DMS79 (cell line): ENCODE measurements at regions not wholly inside any gene's neighbourhood (a gene's known extent, or its start where the extent isn't known, plus 50 kb on each side); places are given as distances from the start of the nearest gene placed in this dataset.
"Not testable (repeated sequence)": the region's sequence is repeated elsewhere in the genome, so short reads cannot be mapped to it uniquely, and the experiment has no call there.

Source experiments
- DNase-seq: peaks from one replicate; lab custom pipeline; 2025; lab: John Stamatoyannopoulos, UW

DNA sequence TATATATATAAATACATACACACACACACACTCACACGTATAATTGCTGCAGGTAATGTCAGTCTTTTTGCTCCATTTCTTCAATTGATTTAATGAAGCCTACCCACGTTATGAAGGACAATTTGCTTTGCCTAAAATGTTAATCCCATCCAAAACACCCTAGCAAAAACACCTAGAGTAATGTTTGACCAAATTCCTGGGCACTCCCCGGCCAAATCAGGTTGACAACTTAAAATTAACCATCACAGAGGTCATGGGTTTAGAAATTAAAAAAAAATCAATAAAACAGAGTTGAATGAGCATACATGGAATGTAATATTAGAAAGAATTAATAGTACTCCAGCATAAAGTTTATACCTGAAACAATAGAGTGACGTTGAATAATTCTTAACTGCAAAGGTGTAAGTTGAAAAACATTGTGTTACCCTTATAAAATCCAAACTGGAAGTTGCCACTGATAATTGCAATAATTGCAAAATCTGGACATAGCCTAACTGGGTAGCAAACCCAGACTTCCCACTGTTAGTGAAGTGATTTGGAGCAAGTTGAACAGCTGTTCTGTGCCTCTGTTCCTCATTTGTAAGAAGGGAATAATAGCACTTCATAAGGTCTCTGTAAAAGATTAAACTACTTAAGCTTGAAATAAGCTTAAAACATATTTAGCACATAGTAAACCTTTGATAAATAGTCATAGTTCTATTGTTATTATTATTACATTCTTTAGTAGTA is 2120.5 kb downstream of the PCDH7 start:
- DNase-seq: no peak

DNA sequence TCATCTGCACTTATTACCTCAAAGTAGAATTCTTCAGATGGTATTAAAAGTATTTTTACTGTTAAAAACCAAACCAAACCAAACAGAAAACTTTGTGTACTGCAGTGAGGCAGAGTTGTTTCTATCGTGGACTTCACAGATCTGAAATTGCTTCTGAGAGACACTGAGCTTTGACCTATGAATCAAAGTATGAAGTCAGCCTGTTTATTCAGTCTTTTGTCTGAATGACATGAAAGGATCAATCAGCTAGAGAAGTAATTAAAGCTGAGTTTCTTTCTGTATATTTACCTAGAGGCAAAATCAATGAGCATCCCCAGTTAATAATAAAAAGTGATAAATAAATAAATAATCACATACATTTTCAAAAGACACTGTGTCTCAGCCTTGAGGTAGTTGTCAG is 2121.0 kb downstream of the PCDH7 start:
- no peak for DNase-seq

DNA sequence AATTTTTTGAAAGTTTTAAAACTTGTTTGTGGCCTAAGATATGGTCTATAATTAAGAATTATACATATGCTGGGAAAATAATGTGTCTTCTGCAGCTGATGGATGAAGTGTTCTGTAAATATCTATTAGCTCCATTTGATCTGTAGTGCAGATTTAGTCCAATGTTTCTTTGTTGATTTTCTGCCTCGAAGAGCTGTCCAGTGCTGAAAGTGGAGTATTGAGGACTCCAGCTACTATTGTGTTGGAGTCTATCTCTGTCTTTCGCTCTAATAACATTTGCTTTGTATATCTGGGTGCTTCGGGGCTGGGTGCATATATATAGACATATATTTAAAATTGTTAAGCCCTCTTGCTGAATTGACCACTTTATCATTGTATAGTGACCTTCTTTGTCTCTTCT is 2127.3 kb downstream of the PCDH7 start:
- DNase-seq: no peak

DNA sequence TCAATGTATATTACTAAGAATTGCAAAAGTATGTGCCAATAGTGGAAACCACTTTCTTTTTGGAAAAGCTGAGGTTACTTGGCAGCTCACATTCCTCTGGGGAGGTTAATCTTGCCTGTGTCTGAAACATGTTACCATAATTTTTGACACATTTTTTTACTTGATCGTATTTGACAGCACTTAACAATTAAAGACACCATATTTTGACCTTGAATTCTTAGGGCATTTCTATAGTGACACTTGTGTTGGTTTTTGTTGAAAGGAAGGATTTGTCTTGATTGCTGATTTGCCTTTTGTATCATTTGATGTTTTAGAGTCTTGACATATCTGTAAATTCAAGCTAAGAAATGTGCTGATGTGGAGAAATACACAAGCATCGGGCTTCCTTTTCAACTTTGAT is 2135.5 kb downstream of the PCDH7 start:
- no peak for DNase-seq

DNA sequence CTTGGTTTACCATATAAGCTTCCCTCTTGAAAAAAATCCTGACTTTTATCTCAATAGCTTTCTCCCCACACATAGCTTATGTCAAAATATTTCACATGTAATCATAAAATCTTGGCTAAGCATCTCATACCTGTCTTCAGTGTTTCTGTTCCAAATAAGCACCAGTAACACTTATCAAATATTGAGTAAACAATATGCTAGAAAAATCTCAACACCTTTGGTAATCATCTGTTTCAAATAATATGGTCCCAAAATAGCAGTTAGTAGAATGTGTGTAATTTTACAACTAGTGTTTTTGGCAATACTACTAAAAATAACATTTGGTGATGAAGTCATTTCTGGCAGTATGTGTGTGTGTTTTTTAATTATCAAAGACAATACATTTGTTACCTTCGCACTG is 2138.2 kb downstream of the PCDH7 start:
- no peak for DNase-seq

DNA sequence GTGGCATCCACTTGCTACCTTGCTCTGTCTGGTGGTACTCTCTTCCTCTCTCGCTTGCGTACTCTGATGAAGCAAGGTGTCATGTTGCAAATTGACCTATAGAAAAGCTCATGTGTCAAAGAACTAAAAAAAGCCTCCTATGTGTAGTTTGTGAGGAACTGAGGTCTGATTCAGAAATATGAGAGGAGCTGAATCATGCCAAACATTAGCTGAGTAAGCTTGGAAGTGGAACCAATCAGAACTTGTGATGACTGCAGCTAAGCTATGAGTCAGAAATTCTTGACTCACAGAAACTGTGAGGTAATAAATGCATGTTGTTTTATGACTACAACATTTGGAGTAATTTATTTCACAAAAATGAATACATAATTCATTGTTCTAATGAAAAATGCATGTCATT is 2138.8 kb downstream of the PCDH7 start:
- DNase-seq: no peak

DNA sequence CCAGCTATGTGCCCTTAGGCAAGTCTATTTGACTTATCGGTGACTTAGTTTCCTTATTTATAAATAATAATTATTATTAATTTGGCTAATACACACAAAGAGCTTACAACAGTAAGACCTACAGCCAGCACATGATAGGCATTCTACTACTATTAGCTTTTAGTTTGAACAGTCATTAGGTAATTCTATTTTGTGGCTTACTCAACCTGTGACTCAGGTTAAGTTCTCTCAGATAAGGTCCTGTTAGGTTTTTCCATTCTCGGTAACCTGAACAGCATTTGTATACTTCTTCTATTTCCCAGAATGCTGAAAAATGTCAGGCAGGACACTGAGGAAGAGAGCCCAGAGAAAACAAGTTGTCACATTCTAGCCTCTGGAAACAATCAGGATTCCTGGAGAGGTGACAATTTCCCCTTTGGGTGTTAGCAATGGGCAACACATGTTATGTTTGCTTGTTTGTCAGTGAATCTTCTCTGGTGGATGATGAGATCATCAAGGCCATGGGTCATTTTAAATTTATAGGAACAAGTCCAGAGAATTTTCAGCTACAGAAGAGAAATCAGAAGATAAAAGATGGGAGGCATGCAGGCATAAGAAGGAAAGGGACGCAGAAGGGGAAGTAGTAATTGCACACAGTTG is 2144.7 kb downstream of the PCDH7 start:
- DNase-seq: no peak

DNA sequence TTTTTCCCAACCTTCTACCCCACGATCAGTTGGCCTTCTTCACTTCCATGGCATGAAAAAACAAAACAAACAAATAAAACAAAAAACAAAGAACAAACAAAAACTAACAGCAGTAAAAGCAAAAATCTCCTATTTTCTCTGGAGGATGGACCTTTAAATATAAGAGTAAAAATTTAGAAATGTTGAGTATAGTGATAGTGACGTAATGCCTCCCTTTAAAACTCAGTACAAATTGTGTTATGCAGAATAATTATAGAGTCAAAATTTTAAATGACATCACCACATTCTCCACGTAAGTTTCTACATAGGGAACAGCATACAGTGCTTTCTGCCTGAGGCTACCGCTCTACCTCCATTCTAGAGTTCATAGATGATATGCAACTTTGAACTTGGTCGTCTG is 2156.4 kb downstream of the PCDH7 start:
- DNase-seq: no peak

DNA sequence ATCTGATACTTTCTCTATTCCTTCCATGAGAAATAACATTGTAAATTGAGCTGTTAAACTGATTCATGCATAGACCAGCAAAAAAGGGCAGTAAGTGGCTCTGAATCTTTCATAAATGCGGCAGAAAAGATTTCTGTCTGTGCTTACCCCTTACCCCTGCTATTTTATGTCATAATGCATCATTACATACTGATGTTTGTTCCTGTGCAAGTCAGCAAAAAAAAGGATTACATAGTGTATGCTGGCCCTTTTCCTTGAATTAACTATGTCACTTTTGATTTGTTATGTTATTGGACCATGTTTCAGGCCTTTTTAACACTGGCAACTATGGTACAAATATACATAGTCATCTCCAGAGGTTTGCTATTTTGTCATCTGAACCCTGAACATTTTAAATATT is 2159.7 kb downstream of the PCDH7 start:
- DNase-seq: no peak

DNA sequence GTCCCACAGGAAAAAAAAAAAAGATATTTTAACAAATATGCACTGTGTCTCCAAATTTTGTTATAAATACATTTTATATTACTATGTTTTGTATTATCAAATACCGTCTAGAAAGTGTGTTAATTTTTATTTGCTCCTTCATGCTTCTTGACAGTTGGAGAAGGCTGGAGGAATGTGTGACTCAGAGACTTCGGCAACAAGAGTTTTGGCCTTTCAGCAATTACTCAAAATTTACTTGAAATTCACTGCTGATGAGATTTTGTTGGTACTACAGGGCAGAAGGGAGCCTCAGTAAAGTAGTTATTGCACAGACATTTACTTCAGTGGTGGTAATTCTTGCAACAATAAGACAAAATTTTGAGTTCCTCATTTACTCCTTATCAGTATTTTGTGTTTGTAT is 2164.0 kb downstream of the PCDH7 start:
- DNase-seq: no peak

DNA sequence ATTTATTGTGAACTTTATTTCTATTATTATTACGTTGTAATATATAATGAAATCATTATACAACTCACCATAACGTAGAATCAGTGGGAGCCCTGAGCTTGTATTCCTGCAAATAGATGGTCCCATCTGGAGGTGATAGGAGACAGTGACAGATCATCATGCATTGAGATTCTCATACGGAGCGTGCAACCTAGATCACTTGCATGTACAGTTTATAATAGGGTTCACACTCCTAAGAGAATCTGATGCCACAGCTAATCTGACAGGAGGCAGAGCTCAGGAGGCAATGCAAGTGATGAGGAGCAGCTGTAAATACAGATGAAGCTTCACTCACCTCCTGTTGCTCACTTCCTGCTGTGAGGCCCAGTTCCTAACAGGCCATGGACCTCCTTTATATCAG is 2170.2 kb downstream of the PCDH7 start:
- no peak for DNase-seq

DNA sequence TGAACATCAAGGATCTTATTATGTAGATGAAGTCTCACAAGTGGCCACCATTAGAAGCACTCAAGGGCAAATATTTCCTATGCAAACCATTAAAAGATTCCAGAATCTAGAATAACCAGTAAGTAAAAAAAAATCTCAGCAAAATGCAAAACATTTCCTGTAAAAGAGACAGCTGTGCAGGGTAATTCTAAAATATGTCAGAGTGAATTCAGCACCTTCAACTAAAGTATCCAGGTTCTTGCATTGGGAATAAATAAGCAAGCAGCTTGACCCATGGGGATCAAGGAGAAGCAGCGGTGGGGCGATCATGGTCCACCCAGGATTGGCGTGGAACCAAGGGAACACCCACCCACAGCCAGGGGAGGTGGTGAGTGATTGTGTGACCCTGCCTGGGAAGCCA is 2188.9 kb downstream of the PCDH7 start:
- no peak for DNase-seq

DNA sequence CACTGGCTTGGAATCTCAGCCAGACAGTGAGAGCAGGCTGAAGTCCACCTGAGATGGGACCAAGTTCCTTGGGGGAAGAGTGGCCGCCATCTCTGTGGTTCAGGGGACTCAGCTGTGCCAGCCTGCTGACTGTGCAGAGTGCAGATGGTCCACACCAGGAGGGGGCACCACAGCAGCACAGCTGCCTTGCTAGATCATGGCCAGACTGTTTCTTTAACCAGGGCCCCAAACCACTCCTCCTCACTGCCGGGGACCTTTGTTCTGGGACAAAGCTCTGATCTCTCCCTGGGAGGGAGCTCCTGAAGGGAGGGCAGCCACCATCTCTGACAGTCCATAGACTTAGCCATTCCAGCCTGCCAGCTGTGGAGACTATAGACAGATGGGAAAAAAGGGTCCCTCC is 2189.6 kb downstream of the PCDH7 start:
- no peak for DNase-seq

DNA sequence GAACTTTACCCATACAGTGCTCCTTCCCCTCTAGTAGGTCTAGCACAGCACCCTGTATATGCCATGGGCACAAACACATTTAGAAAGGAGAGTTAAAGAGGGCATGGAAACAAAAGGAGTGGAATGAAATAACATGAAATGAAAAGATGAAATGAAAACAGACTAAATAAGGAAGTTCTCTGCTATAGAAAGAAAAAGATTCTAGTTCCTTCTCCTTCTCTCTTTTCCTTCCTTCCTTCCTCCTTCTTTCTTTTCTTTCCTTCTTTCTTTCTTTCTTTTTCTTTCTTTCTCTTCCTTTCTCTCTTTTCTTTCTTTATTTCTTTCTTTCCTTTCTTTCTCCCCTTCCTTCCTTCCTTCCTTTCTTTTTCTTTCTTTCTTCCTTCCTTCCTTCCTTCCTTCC is 2197.4 kb downstream of the PCDH7 start:
- DNase-seq: no peak

DNA sequence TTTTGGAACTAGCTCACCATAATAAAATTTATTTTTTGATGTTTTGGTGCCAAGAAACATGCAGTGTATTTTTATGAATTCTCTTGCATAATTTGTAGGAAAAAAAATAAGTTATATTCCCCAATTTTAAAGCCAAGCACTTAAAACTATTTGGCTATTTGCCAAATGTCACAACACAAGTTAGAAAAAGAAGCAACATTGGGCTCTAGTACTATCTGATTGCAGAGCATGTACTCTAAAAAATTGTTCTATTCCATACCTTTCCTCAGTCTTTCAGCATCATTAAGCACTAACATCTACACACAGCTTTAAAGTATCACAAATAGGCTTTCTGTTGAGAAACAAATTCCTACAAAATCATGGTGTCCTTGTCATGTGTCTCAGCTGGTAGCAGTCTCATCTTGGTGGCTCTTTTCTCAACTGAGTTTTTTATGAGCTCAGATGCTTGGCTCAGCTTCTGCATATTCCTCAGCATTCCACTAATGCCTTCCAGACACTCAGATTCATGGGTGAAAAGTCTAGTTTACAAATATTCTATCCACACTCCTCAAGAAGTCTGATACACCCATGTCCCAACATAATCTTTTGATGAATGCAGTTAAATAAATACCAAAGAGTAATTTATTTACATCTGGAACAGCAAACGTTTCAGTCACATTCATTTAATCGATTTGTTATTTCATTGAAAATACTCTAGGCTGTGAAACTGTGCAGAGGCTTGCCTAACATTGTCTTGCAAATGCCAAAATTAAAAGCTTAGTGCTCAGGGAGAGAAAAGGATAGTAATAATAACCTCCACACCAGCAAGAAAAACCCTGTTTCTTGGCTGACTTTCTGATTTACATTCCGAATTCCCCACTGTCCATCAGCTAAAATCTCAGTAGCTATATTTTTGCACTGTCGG is 2209.9 kb downstream of the PCDH7 start:
- no peak for DNase-seq

DNA sequence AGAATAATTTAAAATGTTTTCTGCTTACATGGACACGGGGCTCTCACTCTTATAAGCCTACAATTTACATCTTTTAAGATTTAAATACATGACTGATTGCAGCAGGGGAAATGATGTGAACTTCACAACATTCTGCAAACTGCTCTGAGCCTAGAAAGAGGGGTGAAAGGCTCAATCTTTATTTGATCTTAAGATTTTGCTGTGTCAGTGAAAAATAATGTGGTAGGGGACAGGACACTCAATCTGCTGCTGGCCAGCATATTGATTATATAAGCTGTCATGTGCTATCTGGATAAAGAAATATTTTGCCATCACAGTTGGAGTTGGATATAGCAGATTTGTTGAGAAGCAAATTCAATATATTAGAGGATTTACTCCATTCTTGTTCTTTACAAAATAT is 2210.5 kb downstream of the PCDH7 start:
- no peak for DNase-seq

DNA sequence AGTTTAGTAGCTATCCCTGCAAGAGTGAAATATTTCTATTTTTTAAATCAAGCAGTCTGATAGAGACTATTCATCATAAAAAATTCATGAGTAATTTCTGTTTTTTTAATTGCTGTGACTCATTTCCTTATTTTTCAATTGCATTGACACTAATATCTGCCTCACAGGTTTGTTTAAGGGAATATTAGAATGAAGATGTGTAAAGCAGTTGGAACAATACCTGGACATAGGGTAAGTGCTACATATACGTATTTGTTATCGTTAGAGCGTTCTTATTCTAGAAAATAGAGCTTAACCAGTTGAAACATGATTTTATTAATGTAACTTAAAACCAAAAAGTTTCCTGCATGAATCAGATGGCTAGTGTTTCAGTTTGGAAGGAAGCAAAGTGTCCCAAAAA is 2211.3 kb downstream of the PCDH7 start:
- no peak for DNase-seq

DNA sequence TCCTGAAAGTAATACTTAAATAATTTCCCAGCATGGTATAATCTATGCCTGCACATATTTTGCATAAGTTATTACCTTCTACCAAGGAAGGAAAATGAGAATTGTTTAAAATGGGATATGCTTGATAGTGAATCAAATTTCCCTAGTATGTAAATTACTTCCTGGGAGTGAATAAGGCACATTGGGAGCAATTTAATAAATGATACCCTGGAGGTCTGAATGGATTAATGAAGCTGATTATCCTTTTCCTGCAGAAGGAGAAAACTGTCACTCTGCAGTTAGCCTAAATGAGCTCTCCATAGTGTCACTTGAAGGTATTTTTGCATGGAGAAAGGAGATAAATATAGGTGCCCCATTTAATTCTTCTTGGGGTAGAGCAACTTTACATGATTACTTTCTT is 2212.0 kb downstream of the PCDH7 start:
- no peak for DNase-seq

DNA sequence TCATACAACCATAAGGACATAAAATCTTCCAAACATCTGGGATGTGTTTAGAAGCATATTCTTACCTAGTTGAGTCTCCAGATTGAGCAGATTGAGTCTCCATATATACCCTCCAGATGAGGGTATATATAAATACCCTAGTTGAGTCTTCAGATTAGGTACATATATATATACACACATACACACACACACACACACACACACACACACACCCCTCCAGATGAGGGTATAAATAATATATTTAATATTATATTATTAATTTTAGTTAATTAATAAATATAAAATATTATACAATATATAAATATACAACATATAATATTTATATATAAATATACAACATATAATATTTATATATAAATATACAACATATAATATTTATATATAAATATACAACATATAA is 2219.1 kb downstream of the PCDH7 start:
- not testable (repeated sequence) for DNase-seq

DNA sequence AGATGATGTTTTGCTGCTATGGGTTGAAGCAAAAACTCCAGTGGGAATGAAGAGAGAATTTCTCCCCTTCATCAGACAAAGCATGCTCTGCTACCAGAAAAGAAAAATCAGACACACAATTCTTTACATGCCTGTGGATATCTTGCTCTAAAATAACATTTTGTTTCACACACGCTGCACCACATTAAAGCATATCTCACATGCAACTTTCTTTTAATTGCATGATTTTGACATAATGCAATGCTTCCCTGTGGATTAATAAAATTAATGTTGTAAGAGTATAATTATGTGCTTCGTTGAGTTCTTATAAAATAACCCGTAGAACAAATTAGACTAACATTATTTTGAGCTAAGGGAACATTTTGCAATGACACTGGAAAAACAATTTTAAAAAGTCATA is 2230.7 kb downstream of the PCDH7 start:
- DNase-seq: no peak

DNA sequence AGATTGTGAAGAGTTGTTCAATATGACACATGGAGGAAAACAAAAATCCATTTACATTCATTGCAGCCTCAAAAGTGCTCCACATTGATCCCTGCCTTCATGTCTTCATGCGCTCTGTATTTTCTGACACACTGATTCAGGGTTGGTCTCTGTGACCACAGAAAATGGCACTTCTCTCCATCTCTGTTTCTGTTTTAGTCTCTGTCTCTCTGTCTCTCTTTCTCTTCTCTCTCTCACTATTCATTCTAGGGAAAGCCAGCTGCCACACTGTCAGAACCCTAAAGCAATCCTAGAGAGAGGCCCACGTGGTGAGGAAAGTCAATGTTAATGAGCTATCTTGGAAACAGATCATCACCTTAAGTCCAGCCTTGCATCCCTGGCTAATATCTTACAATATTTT is 2238.4 kb downstream of the PCDH7 start:
- no peak for DNase-seq

DNA sequence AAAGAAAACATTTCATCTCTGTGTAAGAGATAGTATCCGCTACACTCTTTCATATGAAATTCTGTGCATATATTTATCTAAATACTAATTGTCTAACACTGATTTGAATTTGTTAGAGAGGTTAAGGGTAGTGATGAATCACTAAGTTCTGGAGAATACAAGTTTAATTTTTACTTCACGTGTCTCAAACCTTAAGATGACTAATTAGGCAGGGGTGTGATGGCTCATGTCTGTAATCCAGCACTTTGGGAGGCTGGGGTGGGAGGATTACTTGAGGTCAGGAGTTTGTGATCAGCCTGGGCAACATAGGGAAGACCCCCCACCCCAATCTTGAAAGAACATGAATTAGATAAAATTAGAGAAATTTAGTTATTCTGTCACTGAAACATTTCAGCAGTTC is 2241.9 kb downstream of the PCDH7 start:
- no peak for DNase-seq

DNA sequence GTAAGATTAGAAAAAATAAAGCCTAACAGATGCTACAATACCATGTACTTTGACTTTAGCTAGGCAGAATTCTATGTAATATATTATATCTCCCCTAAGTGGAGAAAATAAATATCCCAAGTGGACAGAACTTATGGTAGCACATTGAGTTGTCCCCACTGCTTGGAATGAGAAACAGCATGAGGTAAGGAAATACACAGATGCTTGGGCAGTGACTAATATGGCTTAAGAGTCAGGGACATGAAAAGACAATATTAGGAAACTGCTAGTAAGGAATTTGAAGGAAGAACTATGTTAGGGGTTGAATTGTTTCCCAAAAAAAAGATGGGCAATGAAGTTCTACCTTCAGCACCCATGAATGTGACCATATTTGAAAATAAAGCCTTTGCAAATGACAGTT is 2265.1 kb downstream of the PCDH7 start:
- no peak for DNase-seq
